ENCODE measurements at regions not wholly inside any gene's neighbourhood (a gene's known extent, or its start where the extent isn't known, plus 50 kb on each side); places are given as distances from the start of the nearest gene placed in this dataset.

DNA sequence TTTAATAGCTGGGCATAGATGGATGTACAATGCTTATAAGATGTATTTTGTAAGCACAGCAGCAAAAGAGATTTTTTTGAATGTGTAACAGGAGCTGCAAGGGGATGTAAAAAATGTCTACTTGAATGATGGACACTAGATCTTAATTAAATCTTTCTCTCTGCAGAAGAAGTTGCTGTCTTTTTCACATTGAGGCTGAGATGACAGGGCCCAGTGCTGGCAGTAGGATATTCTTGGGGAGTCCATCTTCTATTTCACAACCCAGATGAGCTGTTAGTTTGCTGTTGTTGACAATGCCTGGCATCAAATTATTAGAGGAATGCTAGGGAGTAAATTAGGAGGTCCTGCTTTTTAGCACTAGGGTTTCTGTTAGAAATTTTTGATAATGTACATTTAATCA, 698.7 kb downstream of the SLITRK5 start (continued):
- TF ChIP-seq, protein P1, sequence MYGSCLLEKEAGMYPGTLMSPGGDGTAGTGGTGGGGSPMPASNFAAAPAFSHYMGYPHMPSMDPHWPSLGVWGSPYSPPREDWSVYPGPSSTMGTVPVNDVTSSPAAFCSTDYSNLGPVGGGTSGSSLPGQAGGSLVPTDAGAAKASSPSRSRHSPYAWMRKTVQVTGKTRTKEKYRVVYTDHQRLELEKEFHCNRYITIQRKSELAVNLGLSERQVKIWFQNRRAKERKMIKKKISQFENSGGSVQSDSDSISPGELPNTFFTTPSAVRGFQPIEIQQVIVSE (CRISPR knock-in tag; IDR thresholded peaks at IDR 0.05; ENCODE audit: borderline replicate concordance), result no peak
- TF ChIP-seq, protein P2, sequence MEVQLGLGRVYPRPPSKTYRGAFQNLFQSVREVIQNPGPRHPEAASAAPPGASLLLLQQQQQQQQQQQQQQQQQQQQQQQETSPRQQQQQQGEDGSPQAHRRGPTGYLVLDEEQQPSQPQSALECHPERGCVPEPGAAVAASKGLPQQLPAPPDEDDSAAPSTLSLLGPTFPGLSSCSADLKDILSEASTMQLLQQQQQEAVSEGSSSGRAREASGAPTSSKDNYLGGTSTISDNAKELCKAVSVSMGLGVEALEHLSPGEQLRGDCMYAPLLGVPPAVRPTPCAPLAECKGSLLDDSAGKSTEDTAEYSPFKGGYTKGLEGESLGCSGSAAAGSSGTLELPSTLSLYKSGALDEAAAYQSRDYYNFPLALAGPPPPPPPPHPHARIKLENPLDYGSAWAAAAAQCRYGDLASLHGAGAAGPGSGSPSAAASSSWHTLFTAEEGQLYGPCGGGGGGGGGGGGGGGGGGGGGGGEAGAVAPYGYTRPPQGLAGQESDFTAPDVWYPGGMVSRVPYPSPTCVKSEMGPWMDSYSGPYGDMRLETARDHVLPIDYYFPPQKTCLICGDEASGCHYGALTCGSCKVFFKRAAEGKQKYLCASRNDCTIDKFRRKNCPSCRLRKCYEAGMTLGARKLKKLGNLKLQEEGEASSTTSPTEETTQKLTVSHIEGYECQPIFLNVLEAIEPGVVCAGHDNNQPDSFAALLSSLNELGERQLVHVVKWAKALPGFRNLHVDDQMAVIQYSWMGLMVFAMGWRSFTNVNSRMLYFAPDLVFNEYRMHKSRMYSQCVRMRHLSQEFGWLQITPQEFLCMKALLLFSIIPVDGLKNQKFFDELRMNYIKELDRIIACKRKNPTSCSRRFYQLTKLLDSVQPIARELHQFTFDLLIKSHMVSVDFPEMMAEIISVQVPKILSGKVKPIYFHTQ (CRISPR knock-in tag; IDR thresholded peaks at IDR 0.05), result no peak

DNA sequence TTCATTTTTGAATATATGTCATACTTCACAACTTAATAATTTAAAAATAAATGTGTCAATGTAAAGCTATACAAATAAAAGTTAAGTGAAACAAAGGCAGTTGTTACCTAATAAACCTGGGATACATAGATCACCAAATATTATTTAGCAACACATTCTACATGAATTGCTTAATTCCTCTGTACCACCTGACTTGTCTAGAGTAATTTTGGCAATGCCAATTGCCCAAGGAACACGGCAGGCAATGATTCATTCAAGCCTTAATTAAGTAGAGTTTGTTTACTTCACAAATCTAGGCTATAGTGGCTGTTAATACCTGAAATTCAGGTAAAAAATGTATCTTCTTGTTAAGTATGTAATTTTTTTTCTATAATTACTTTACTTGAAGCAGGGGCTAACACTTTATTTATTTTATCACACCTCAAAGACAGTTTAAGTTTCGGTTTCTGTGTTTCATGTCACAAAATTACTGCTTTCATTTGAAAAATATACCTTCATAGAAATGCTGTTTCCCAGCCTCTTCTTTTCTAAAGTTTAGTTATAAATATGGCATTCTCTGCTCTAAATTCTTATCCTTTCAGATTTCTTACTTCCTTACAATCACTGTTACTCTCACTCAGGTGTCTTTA, 705.7 kb downstream of the SLITRK5 start:
- no peak for ATAC-seq
- CTCF ChIA-PET, result no interaction called here
- TF ChIP-seq NR2C2 (CRISPR knock-in tag; IDR thresholded peaks at IDR 0.05) (no peak), JUN (CRISPR knock-in tag; IDR thresholded peaks at IDR 0.05) (no peak), ZNF121 (CRISPR knock-in tag; IDR thresholded peaks at IDR 0.05) (no peak), FOXK1 (CRISPR knock-in tag; IDR thresholded peaks at IDR 0.05) (no peak), ETV6 (CRISPR knock-in tag; IDR thresholded peaks at IDR 0.05) (no peak), ZNF138 (CRISPR knock-in tag; conservative IDR thresholded peaks at IDR 0.05) (no peak), SMAD4 (CRISPR knock-in tag; IDR thresholded peaks at IDR 0.05) (no peak), ATF1 (CRISPR knock-in tag; IDR thresholded peaks at IDR 0.05) (no peak)
- TF ChIP-seq, protein P3, sequence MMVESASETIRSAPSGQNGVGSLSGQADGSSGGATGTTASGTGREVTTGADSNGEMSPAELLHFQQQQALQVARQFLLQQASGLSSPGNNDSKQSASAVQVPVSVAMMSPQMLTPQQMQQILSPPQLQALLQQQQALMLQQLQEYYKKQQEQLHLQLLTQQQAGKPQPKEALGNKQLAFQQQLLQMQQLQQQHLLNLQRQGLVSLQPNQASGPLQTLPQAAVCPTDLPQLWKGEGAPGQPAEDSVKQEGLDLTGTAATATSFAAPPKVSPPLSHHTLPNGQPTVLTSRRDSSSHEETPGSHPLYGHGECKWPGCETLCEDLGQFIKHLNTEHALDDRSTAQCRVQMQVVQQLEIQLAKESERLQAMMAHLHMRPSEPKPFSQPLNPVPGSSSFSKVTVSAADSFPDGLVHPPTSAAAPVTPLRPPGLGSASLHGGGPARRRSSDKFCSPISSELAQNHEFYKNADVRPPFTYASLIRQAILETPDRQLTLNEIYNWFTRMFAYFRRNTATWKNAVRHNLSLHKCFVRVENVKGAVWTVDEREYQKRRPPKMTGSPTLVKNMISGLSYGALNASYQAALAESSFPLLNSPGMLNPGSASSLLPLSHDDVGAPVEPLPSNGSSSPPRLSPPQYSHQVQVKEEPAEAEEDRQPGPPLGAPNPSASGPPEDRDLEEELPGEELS (CRISPR knock-in tag; IDR thresholded peaks at IDR 0.05), result no peak
- TF ChIP-seq, protein P4, sequence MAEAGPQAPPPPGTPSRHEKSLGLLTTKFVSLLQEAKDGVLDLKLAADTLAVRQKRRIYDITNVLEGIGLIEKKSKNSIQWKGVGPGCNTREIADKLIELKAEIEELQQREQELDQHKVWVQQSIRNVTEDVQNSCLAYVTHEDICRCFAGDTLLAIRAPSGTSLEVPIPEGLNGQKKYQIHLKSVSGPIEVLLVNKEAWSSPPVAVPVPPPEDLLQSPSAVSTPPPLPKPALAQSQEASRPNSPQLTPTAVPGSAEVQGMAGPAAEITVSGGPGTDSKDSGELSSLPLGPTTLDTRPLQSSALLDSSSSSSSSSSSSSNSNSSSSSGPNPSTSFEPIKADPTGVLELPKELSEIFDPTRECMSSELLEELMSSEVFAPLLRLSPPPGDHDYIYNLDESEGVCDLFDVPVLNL (CRISPR knock-in tag; IDR thresholded peaks at IDR 0.05; ENCODE audit: borderline replicate concordance, low read depth), result no peak
- TF ChIP-seq, protein P5, sequence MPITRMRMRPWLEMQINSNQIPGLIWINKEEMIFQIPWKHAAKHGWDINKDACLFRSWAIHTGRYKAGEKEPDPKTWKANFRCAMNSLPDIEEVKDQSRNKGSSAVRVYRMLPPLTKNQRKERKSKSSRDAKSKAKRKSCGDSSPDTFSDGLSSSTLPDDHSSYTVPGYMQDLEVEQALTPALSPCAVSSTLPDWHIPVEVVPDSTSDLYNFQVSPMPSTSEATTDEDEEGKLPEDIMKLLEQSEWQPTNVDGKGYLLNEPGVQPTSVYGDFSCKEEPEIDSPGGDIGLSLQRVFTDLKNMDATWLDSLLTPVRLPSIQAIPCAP (CRISPR knock-in tag; IDR thresholded peaks at IDR 0.05), result no peak
- TF ChIP-seq, protein P1 (CRISPR knock-in tag; IDR thresholded peaks at IDR 0.05; ENCODE audit: borderline replicate concordance), result no peak
- TF ChIP-seq, protein P6, sequence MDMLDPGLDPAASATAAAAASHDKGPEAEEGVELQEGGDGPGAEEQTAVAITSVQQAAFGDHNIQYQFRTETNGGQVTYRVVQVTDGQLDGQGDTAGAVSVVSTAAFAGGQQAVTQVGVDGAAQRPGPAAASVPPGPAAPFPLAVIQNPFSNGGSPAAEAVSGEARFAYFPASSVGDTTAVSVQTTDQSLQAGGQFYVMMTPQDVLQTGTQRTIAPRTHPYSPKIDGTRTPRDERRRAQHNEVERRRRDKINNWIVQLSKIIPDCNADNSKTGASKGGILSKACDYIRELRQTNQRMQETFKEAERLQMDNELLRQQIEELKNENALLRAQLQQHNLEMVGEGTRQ (CRISPR knock-in tag; IDR thresholded peaks at IDR 0.05), result no peak
- TF ChIP-seq, protein P7, sequence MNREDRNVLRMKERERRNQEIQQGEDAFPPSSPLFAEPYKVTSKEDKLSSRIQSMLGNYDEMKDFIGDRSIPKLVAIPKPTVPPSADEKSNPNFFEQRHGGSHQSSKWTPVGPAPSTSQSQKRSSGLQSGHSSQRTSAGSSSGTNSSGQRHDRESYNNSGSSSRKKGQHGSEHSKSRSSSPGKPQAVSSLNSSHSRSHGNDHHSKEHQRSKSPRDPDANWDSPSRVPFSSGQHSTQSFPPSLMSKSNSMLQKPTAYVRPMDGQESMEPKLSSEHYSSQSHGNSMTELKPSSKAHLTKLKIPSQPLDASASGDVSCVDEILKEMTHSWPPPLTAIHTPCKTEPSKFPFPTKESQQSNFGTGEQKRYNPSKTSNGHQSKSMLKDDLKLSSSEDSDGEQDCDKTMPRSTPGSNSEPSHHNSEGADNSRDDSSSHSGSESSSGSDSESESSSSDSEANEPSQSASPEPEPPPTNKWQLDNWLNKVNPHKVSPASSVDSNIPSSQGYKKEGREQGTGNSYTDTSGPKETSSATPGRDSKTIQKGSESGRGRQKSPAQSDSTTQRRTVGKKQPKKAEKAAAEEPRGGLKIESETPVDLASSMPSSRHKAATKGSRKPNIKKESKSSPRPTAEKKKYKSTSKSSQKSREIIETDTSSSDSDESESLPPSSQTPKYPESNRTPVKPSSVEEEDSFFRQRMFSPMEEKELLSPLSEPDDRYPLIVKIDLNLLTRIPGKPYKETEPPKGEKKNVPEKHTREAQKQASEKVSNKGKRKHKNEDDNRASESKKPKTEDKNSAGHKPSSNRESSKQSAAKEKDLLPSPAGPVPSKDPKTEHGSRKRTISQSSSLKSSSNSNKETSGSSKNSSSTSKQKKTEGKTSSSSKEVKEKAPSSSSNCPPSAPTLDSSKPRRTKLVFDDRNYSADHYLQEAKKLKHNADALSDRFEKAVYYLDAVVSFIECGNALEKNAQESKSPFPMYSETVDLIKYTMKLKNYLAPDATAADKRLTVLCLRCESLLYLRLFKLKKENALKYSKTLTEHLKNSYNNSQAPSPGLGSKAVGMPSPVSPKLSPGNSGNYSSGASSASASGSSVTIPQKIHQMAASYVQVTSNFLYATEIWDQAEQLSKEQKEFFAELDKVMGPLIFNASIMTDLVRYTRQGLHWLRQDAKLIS (CRISPR knock-in tag; IDR thresholded peaks at IDR 0.05; ENCODE audit: borderline replicate concordance), result no peak
- TF ChIP-seq, protein P8, sequence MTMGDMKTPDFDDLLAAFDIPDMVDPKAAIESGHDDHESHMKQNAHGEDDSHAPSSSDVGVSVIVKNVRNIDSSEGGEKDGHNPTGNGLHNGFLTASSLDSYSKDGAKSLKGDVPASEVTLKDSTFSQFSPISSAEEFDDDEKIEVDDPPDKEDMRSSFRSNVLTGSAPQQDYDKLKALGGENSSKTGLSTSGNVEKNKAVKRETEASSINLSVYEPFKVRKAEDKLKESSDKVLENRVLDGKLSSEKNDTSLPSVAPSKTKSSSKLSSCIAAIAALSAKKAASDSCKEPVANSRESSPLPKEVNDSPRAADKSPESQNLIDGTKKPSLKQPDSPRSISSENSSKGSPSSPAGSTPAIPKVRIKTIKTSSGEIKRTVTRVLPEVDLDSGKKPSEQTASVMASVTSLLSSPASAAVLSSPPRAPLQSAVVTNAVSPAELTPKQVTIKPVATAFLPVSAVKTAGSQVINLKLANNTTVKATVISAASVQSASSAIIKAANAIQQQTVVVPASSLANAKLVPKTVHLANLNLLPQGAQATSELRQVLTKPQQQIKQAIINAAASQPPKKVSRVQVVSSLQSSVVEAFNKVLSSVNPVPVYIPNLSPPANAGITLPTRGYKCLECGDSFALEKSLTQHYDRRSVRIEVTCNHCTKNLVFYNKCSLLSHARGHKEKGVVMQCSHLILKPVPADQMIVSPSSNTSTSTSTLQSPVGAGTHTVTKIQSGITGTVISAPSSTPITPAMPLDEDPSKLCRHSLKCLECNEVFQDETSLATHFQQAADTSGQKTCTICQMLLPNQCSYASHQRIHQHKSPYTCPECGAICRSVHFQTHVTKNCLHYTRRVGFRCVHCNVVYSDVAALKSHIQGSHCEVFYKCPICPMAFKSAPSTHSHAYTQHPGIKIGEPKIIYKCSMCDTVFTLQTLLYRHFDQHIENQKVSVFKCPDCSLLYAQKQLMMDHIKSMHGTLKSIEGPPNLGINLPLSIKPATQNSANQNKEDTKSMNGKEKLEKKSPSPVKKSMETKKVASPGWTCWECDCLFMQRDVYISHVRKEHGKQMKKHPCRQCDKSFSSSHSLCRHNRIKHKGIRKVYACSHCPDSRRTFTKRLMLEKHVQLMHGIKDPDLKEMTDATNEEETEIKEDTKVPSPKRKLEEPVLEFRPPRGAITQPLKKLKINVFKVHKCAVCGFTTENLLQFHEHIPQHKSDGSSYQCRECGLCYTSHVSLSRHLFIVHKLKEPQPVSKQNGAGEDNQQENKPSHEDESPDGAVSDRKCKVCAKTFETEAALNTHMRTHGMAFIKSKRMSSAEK (CRISPR knock-in tag; IDR thresholded peaks at IDR 0.05; ENCODE audit: borderline replicate concordance), result no peak

More for the DNA sequence above, 705.7 kb downstream of the SLITRK5 start:
- Mint-ChIP-seq H3K27ac (no peak overlapping the region), H3K36me3 (peaks cover 24% of the 10 kb centered on the region), H3K27me3 (ENCODE audit: low read depth) (no peaks in the 10 kb centered on the region), H3K4me1 (no peaks in the 10 kb centered on the region), H3K9me3 (peaks cover 32% of the 10 kb centered on the region), H3K4me3 (no peak overlapping the region)
- DNase-seq (ENCODE audit: low spot score), result no peak
- POLR2A ChIA-PET, result no interaction called here
